RWPE2 (cell line): ENCODE measurements at regions not wholly inside any gene's neighbourhood (a gene's known extent, or its start where the extent isn't known, plus 50 kb on each side); places are given as distances from the start of the nearest gene placed in this dataset.

Source experiments
- ATAC-seq: fragments of 200-7000 bp; cut with Tn5 transposase; 3 replicates; pipeline ENCODE4 v1.9.1; 2021; ENCODE audit warnings: low read depth
- DNase-seq: peaks from one replicate; pipeline ENCODE4 v3.0.0-alpha.2; 2020; ENCODE audit warnings: low spot score
- H3K27ac ChIP-seq: fragments of 450-650 bp; 2 replicates; pipeline ENCODE4 v1.5.1; 2017; ENCODE audit warnings: mild to moderate bottlenecking; ENCODE audit not compliant: poor library complexity, severe bottlenecking
- H3K27me3 ChIP-seq: fragments of 250-450 bp; sonication (Bioruptor Pico); 2 replicates; pipeline ENCODE4 v1.5.1; 2021; ENCODE audit warnings: mild to moderate bottlenecking, moderate library complexity; ENCODE audit not compliant: insufficient read depth, poor library complexity, severe bottlenecking
- H3K36me3 ChIP-seq: fragments of 250-450 bp; sonication (Bioruptor Pico); 2 replicates; pipeline ENCODE4 v1.5.1; 2020; ENCODE audit warnings: low read depth, mild to moderate bottlenecking, moderate library complexity
- H3K4me1 ChIP-seq: fragments of 250-450 bp; sonication (Bioruptor Pico); 2 replicates; pipeline ENCODE4 v1.5.1; 2021; ENCODE audit warnings: mild to moderate bottlenecking, moderate library complexity; ENCODE audit not compliant: insufficient read depth, poor library complexity, severe bottlenecking
- H3K4me3 ChIP-seq: fragments of 250-450 bp; sonication (Bioruptor Pico); 2 replicates; pipeline ENCODE4 v1.5.1; 2021; ENCODE audit warnings: mild to moderate bottlenecking, moderate library complexity; ENCODE audit not compliant: severe bottlenecking
- H3K9me3 ChIP-seq: fragments of 250-450 bp; sonication (Bioruptor Pico); 2 replicates; pipeline ENCODE4 v1.5.1; 2021; ENCODE audit warnings: mild to moderate bottlenecking, moderate library complexity; ENCODE audit not compliant: severe bottlenecking
- TF ChIP-seq, protein P1 (sequence below): fragments of 450-650 bp; IDR thresholded peaks from one replicate; pipeline ENCODE4 v1.5.1; 2017; ENCODE audit warnings: mild to moderate bottlenecking, moderate library complexity; ENCODE audit not compliant: poor library complexity, severe bottlenecking

DNA sequence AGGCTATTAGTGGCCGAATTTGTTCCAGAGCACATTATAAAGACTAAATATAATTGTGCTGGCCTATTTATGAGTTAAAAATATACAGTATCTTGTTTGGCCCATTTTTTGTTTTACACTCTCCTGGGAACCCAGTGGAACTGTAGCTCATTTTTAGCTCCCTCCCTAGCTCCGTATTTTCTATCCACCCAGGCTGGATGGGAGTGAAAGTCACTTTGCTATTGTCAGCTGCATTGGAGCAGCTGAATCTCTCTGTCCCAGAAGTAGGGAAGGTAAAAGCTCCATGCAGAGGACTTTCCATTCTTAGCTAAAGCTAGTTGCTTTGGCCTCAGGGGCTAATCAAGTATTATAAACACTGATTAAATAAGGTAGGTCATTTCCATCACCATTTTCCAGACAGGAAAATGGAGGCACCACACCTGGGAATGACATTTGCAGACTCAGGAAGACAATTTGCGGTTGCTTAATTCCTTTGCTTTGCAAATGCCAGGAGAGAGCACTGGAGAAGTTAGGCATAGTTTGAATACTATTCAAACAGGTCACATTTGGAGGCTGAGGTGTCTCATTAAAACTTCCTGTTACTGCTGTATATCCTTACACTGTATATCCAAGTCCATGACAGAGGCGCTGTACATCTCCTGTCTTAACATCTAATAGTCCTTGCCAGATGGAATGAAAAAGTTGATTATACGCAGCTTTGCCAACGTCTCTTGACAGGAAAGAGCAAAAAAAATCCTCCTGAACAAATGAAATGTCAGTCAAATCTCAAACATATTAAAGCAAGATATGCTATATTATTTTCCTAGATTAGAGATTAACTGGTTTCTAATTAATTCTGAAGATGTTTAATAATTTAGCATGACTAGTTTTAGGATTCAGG is 338.1 kb upstream of the KIRREL3 start:
- no peaks in the 10 kb centered on the region for H3K36me3 ChIP-seq
- no peak for DNase-seq
- no peak overlapping the region for H3K27ac ChIP-seq
- H3K27me3 ChIP-seq = no peaks in the 10 kb centered on the region
- H3K9me3 ChIP-seq = no peaks in the 10 kb centered on the region
- no peaks in the 10 kb centered on the region for H3K4me1 ChIP-seq
- TF ChIP-seq, protein P1, sequence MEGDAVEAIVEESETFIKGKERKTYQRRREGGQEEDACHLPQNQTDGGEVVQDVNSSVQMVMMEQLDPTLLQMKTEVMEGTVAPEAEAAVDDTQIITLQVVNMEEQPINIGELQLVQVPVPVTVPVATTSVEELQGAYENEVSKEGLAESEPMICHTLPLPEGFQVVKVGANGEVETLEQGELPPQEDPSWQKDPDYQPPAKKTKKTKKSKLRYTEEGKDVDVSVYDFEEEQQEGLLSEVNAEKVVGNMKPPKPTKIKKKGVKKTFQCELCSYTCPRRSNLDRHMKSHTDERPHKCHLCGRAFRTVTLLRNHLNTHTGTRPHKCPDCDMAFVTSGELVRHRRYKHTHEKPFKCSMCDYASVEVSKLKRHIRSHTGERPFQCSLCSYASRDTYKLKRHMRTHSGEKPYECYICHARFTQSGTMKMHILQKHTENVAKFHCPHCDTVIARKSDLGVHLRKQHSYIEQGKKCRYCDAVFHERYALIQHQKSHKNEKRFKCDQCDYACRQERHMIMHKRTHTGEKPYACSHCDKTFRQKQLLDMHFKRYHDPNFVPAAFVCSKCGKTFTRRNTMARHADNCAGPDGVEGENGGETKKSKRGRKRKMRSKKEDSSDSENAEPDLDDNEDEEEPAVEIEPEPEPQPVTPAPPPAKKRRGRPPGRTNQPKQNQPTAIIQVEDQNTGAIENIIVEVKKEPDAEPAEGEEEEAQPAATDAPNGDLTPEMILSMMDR = no peak
- ATAC-seq = peak; percentile 29; the same call in 1 of the 3 replicates
- H3K4me3 ChIP-seq = no peak overlapping the region

DNA sequence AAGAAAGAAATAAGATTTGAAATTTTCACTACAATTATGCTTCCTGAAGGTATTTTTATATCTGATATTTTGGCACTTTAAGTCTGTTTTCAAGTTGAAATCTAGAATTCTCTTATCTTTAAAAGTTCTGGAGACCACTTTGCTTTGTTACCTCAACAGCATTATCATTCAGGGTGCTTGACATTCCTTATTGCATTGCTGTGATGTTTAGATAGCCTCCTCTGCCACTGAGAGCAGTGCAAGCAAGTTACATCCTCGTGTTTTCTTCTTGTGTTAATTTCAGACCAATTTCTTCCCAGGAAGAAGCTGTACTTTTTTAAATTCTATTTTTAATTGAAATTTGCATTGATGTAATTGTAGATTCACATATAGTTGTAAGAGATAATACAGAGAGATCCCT is 333.9 kb upstream of the KIRREL3 start:
- Histone ChIP-seq H3K4me1 (no peaks in the 10 kb centered on the region), H3K36me3 (no peaks in the 10 kb centered on the region), H3K27ac (no peak overlapping the region), H3K9me3 (no peaks in the 10 kb centered on the region), H3K27me3 (no peaks in the 10 kb centered on the region), H3K4me3 (no peak overlapping the region)
- no peak for DNase-seq
- TF ChIP-seq, protein P1 = no peak
- no peak for ATAC-seq

DNA sequence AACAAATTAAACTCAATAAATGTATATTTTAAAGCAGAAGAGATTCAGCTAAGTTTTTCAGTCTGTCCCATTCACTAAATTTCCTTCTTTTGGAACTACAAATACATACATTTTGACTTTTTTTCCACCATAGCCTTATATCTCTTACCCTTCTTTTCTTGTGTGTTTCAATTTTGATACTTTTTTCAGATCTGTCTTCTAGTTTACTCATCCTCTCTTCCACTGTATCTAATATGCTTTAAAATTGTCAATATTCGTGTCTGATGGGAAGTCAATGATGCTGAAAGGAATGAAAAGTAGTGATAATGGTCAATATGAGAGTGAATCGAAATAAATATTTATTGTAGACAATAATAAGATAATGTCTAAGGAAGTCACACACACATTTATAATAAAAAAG is 332.3 kb upstream of the KIRREL3 start:
- H3K27me3 ChIP-seq = no peaks in the 10 kb centered on the region
- no peaks in the 10 kb centered on the region for H3K36me3 ChIP-seq
- no peak for ATAC-seq
- no peak overlapping the region for H3K4me3 ChIP-seq
- no peaks in the 10 kb centered on the region for H3K4me1 ChIP-seq
- no peaks in the 10 kb centered on the region for H3K9me3 ChIP-seq
- no peak overlapping the region for H3K27ac ChIP-seq
- no peak for DNase-seq
- TF ChIP-seq, protein P1 = no peak

DNA sequence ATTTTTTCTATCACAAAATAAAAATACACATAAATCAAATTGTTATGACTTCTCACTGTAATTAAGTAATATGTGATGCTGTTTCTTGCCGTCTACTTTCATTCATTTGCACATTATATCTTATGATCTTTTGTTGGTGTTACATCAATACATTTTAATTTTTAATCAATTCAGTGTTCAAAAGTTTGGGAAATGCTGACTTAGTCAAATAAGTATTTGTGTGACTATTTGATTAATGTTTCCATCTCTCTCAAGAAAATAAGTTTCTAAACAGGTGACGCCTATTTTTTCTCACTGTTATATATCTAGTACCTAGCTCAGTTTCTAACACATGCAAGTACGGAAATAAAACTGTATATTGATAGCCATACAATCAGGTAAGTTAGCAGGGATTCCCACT is 329.5 kb upstream of the KIRREL3 start:
- Histone ChIP-seq H3K36me3 (no peaks in the 10 kb centered on the region), H3K4me3 (no peak overlapping the region), H3K27ac (no peak overlapping the region), H3K27me3 (no peaks in the 10 kb centered on the region), H3K9me3 (no peaks in the 10 kb centered on the region), H3K4me1 (no peaks in the 10 kb centered on the region)
- no peak for ATAC-seq
- no peak for DNase-seq
- TF ChIP-seq, protein P1 = no peak

DNA sequence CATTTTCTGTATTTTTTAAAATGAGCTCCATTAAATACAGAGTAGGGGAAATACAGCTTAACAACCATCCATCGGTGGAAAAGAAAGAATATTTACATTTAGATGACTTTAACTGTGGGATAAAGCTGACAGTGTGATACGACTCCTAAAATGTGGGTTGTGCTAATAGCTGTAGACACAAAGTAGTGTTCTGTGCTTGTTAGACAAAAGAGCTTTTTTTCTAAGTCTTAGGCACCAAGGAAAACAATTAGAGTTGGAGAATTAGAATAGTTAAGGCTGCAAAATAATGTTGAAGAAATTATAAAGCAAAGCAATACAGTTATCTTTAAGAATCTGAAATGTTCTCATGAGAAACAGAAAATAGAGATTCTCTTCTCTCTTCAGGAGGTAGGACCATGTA is 307.7 kb upstream of the KIRREL3 start:
- DNase-seq (no peak), ATAC-seq (no peak)
- no peak overlapping the region for H3K4me3 ChIP-seq
- peaks cover 9% of the 10 kb centered on the region for H3K27me3 ChIP-seq
- H3K4me1 ChIP-seq = no peaks in the 10 kb centered on the region
- no peaks in the 10 kb centered on the region for H3K9me3 ChIP-seq
- no peaks in the 10 kb centered on the region for H3K36me3 ChIP-seq
- TF ChIP-seq, protein P1 = no peak
- no peak overlapping the region for H3K27ac ChIP-seq
